Caco-2 (cell line): ENCODE measurements at regions not wholly inside any gene's neighbourhood (a gene's known extent, or its start where the extent isn't known, plus 50 kb on each side); places are given as distances from the start of the nearest gene placed in this dataset.

ENCODE experiments used
- BruUV-seq: library from RNA; stranded (reverse); fragments of 400-500 nt; replicated peaks from 2 replicates; lab custom pipeline; 2021; lab: Mats Ljungman, UMichigan
- CTCF ChIA-PET: fragments of 300-600 bp; sonication (Branson Sonifier 250); formaldehyde crosslinking; loops from one replicate; lab custom pipeline; 2022; ENCODE audit warnings: antibody characterized with exemption; lab: Charles Lee
- POLR2A ChIA-PET: fragments of 300-600 bp; sonication (Branson Sonifier 250); formaldehyde crosslinking; loops from one replicate; lab custom pipeline; 2022; ENCODE audit warnings: antibody characterized with exemption; lab: Charles Lee
- DNase-seq, 2 experiments: peaks; one replicate each; pipeline versions ENCODE4 v3.0.0 to v3.0.0-alpha.2; 2020 to 2022
- H3K27me3 ChIP-seq: replicated peaks from 2 replicates; pipeline ENCODE4 v1.6.0; 2011; ENCODE audit warnings: low read length; ENCODE audit not compliant: control insufficient read depth, insufficient read depth
- H3K36me3 ChIP-seq: 2 replicates; pipeline ENCODE4 v1.5.1; 2011; ENCODE audit warnings: low read length; ENCODE audit not compliant: control insufficient read depth, insufficient read depth
- H3K4me1 ChIP-seq: fragments of 250-450 bp; sonication (Bioruptor Pico); 2 replicates; pipeline ENCODE4 v1.5.1; 2020; ENCODE audit warnings: mild to moderate bottlenecking
- H3K4me3 ChIP-seq: 2 replicates; pipeline ENCODE4 v1.5.1; 2011; ENCODE audit warnings: low read depth, mild to moderate bottlenecking, control low read depth, low read length
- H3K9me3 ChIP-seq: fragments of 250-450 bp; sonication (Bioruptor Pico); 2 replicates; pipeline ENCODE4 v1.5.1; 2020; ENCODE audit warnings: mild to moderate bottlenecking, moderate library complexity
- H3K27ac Mint-ChIP-seq: one replicate; pipeline ENCODE4 v1.8.0; 2022; ENCODE audit warnings: mixed read lengths; ENCODE audit not compliant: unreplicated experiment
- H3K27me3 Mint-ChIP-seq: one replicate; pipeline ENCODE4 v1.8.0; 2022; ENCODE audit warnings: mixed read lengths; ENCODE audit not compliant: insufficient read depth, unreplicated experiment
- H3K36me3 Mint-ChIP-seq: one replicate; pipeline ENCODE4 v1.8.0; 2022; ENCODE audit warnings: mild to moderate bottlenecking, mixed read lengths; ENCODE audit not compliant: insufficient read depth, unreplicated experiment
- H3K4me1 Mint-ChIP-seq: one replicate; pipeline ENCODE4 v1.8.0; 2022; ENCODE audit warnings: low read depth, mixed read lengths; ENCODE audit not compliant: unreplicated experiment
- H3K4me3 Mint-ChIP-seq: one replicate; pipeline ENCODE4 v1.8.0; 2022; ENCODE audit warnings: mild to moderate bottlenecking, moderate library complexity, mixed read lengths; ENCODE audit not compliant: unreplicated experiment
- H3K9me3 Mint-ChIP-seq: one replicate; pipeline ENCODE4 v1.8.0; 2022; ENCODE audit warnings: mixed read lengths; ENCODE audit not compliant: unreplicated experiment
- CTCF ChIP-seq, 2 experiments: fragments of 200-600 bp in 1 of 2; IDR thresholded peaks; 1 replicate in 1 of 2; 2 replicates in 1 of 2; pipeline versions ENCODE4 v1.5.1 to v1.8.0; 2011 to 2022; ENCODE audit warnings: antibody characterized with exemption in 1 of 2, control low read depth in 1 of 2, inconsistent platforms in 1 of 2, low read depth in 1 of 2, low read length in 1 of 2, mild to moderate bottlenecking in 1 of 2, moderate library complexity in 1 of 2; ENCODE audit not compliant: insufficient read depth in 1 of 2, severe bottlenecking in 1 of 2, unreplicated experiment in 1 of 2
- intact Hi-C: fragments of 100-400 bp; cut with micrococcal nuclease; formaldehyde crosslinking; loops from one replicate; pipeline ENCODE4 v1.10.0; 2022; ENCODE audit not compliant: unreplicated experiment

DNA sequence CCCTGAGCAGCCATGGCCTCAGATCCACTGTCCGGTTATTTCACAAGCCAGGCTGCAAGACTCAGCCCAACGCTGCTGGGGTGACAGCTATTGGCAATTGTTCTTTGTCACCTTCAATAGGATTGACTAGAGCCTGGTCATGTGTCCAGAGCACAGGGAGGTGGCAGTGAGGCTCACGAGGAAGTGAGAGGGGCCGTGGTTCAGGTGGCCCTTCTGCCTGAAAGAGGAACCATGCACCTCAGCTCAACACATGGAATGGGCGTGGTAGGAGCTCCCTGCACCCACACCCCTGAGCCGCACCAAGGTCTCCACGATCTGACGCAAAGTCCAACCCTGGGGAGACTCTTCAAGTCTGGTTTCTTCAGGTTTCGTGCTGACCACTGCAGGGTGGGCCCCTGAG, 184.8 kb upstream of the CDH4 start:
- Mint-ChIP-seq H3K36me3 (no peaks in the 10 kb centered on the region), H3K4me1 (no peaks in the 10 kb centered on the region), H3K4me3 (no peak overlapping the region), H3K27me3 (peaks cover 11% of the 10 kb centered on the region), H3K9me3 (peaks cover 10% of the 10 kb centered on the region), H3K27ac (no peak overlapping the region)
- intact Hi-C loops, result no loop called here
- Histone ChIP-seq H3K36me3 (no peaks in the 10 kb centered on the region), H3K27me3 (no peaks in the 10 kb centered on the region), H3K4me3 (no peak overlapping the region), H3K9me3 (no peaks in the 10 kb centered on the region; the same call in 1 of the 2 replicates), H3K4me1 (0 out of 2 replicates have a peak, but pooled peaks cover 3% of the 10 kb centered on the region)
- POLR2A ChIA-PET, result no interaction called here
- TF ChIP-seq CTCF (IDR thresholded peaks at IDR 0.05; ENCODE audit: insufficient read depth in 1 of 2, low read depth in 1 of 2, low read length in 1 of 2, severe bottlenecking in 1 of 2, unreplicated experiment in 1 of 2), result no peak
- CTCF ChIA-PET, result no interaction called here
- BruUV-seq, result no TSS peak
- no peak for DNase-seq

DNA sequence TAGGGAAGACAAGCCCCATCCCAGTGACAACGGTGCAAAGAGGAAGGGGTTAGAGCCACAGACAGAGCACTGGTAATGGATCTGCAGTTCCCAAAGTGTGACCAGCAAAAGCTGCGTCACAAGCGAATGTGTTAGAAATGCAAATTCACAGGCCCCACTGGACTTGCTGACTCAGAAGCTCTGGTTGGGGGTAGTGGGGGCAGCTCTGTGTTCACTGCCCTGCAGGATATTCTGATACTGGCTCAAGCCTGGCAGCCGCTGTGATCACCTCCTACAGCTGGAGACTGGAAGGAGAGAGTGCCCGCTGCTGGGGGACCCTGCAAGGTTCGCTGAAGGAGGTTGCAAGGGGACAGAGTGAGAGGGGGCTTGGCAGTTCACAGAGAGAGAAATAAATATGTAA, 179.7 kb upstream of the CDH4 start:
- Histone ChIP-seq H3K27me3 (no peaks in the 10 kb centered on the region), H3K36me3 (no peaks in the 10 kb centered on the region), H3K9me3 (no peaks in the 10 kb centered on the region; the same call in 1 of the 2 replicates), H3K4me1 (no peaks in the 10 kb centered on the region), H3K4me3 (no peak overlapping the region)
- intact Hi-C loops, result no loop called here
- POLR2A ChIA-PET, result no interaction called here
- Mint-ChIP-seq H3K27ac (no peak overlapping the region), H3K27me3 (peaks cover 12% of the 10 kb centered on the region), H3K9me3 (peaks cover 10% of the 10 kb centered on the region), H3K4me1 (no peaks in the 10 kb centered on the region), H3K4me3 (no peak overlapping the region), H3K36me3 (no peaks in the 10 kb centered on the region)
- no TSS peak for BruUV-seq
- CTCF ChIA-PET, result no interaction called here
- DNase-seq, result no peak
- no peak for TF ChIP-seq CTCF (IDR thresholded peaks at IDR 0.05; ENCODE audit: insufficient read depth in 1 of 2, low read depth in 1 of 2, low read length in 1 of 2, severe bottlenecking in 1 of 2, unreplicated experiment in 1 of 2)

- TF ChIP-seq CTCF (IDR thresholded peaks at IDR 0.05; ENCODE audit: insufficient read depth in 1 of 2, low read depth in 1 of 2, low read length in 1 of 2, severe bottlenecking in 1 of 2, unreplicated experiment in 1 of 2), result no peak
- no peaks in the 10 kb centered on the region for H3K4me1 Mint-ChIP-seq
- no peak overlapping the region for H3K27ac Mint-ChIP-seq
- H3K9me3 ChIP-seq, result no peaks in the 10 kb centered on the region; the same call in 1 of the 2 replicates
- no peaks in the 10 kb centered on the region for H3K4me1 ChIP-seq
- ChIA-PET POLR2A (no interaction called here), CTCF (no interaction called here)
- peaks cover 14% of the 10 kb centered on the region for H3K9me3 Mint-ChIP-seq
- no peak overlapping the region for H3K4me3 ChIP-seq
- H3K4me3 Mint-ChIP-seq, result no peak overlapping the region
- intact Hi-C loops, result no loop called here
- no peak for DNase-seq
- peaks cover 12% of the 10 kb centered on the region for H3K27me3 Mint-ChIP-seq
- H3K27me3 ChIP-seq, result no peaks in the 10 kb centered on the region
- H3K36me3 ChIP-seq, result no peaks in the 10 kb centered on the region
- BruUV-seq, result no TSS peak
- H3K36me3 Mint-ChIP-seq, result no peaks in the 10 kb centered on the region
Observed at GRCh38 chr20:61073376-61073775, 178.7 kb upstream of the CDH4 start.
